K562 (cell line): ENCODE measurements at regions not wholly inside any gene's neighbourhood (a gene's known extent, or its start where the extent isn't known, plus 50 kb on each side); places are given as distances from the start of the nearest gene placed in this dataset.

Experiments used
- ATAC-seq: fragments of 200-7000 bp; cut with Tn5 transposase; 3 replicates; pipeline ENCODE4 v1.9.1; 2020; ENCODE audit warnings: moderate library complexity
- BruUV-seq: library from RNA; stranded (reverse); fragments of 400-500 nt; replicated peaks from 2 replicates; lab custom pipeline; 2021; lab: Mats Ljungman, UMichigan
- CTCF ChIA-PET: fragments of 300-600 bp; formaldehyde crosslinking; extraction: SDS; loops from one replicate; lab custom pipeline; 2021; ENCODE audit warnings: low intra/inter-chr PET ratio; lab: Yijun Ruan, JAX
- POLR2A ChIA-PET: fragments of 300-600, 350-650 bp; sonication (Branson Sonifier 250); formaldehyde crosslinking; extraction: SDS; loops from one replicate; lab custom pipeline; 2021; ENCODE audit warnings: antibody characterized with exemption, inconsistent platforms; lab: Yijun Ruan, JAX
- DNase-seq, 4 experiments: peaks; one replicate each; pipeline versions ENCODE4 v3.0.0 to v3.0.0-alpha.2; 2011 to 2018; ENCODE audit warnings: low spot score in 3 of 4, mixed read lengths in 3 of 4; ENCODE audit errors: extremely low read depth in 1 of 4
- FAIRE-seq: peaks from 2 replicates; lab custom pipeline; 2011; peaks lifted over from hg19 to GRCh38; lab: Jason Lieb, UNC
- H2AFZ ChIP-seq: 2 replicates; pipeline ENCODE4 v1.6.0; 2011; ENCODE audit warnings: low read depth, low read length, control low read depth, inconsistent platforms
- H3K27ac ChIP-seq: fragments of 200-600 bp; 3 replicates; pipeline ENCODE4 v1.8.0; 2011; ENCODE audit warnings: low read depth, mild to moderate bottlenecking, control low read depth, inconsistent platforms, low read length, moderate library complexity, mixed read lengths; ENCODE audit errors: extremely low read depth
- H3K27me3 ChIP-seq, 2 experiments: fragments of 300-600 bp in 1 of 2; 2 replicates in 1 of 2; 3 replicates in 1 of 2; pipeline versions ENCODE4 v1.6.0 to v1.8.0; 2011; ENCODE audit warnings: inconsistent platforms in 2 of 2, low read length in 2 of 2, mild to moderate bottlenecking in 1 of 2, mixed read lengths in 1 of 2, moderate library complexity in 1 of 2; ENCODE audit not compliant: control insufficient read depth in 2 of 2, insufficient read depth in 2 of 2
- H3K36me3 ChIP-seq: fragments of 300-600 bp; 3 replicates; pipeline ENCODE4 v1.8.0; 2011; ENCODE audit warnings: mild to moderate bottlenecking, low read length, inconsistent platforms; ENCODE audit not compliant: control insufficient read depth, insufficient read depth
- H3K4me1 ChIP-seq, 2 experiments: fragments of 200-600 bp in 1 of 2; replicated peaks in 1 of 2; 2 replicates in 1 of 2; 3 replicates in 1 of 2; pipeline versions ENCODE4 v1.5.1 to v1.8.0; 2011; ENCODE audit warnings: inconsistent platforms in 2 of 2, low read length in 2 of 2, mild to moderate bottlenecking in 1 of 2, mixed read lengths in 1 of 2, moderate library complexity in 1 of 2; ENCODE audit not compliant: control insufficient read depth in 2 of 2, insufficient read depth in 2 of 2
- H3K4me2 ChIP-seq: 2 replicates; pipeline ENCODE4 v1.6.1; 2011; ENCODE audit warnings: low read length, control low read depth, inconsistent platforms, mixed read lengths; ENCODE audit not compliant: insufficient read depth
- H3K4me3 ChIP-seq: fragments of 200-600 bp; sonication (generic), shearing (Covaris generic); 2 replicates; pipeline ENCODE4 v1.5.1; 2016; ENCODE audit warnings: control low read depth, inconsistent platforms
- H3K79me2 ChIP-seq: fragments of 200-600 bp; 3 replicates; pipeline ENCODE4 v1.8.0; 2011; ENCODE audit warnings: low read length, inconsistent platforms; ENCODE audit not compliant: control insufficient read depth, insufficient read depth
- H3K9ac ChIP-seq, 2 experiments: 2 replicates each; pipeline versions ENCODE4 v1.6.0 to v1.6.1; 2011; ENCODE audit warnings: low read depth in 2 of 2, low read length in 2 of 2, control low read depth in 1 of 2, inconsistent platforms in 1 of 2, mild to moderate bottlenecking in 1 of 2, mixed read lengths in 1 of 2; ENCODE audit not compliant: insufficient read depth in 1 of 2
- H3K9me1 ChIP-seq: one replicate; pipeline ENCODE4 v1.6.0; 2011; ENCODE audit warnings: inconsistent platforms, mild to moderate bottlenecking, low read length, moderate library complexity; ENCODE audit not compliant: control insufficient read depth, insufficient read depth
- H3K9me3 ChIP-seq: replicated peaks from 2 replicates; pipeline ENCODE4 v1.5.1; 2011; ENCODE audit warnings: low read depth, low read length, inconsistent platforms; ENCODE audit not compliant: control insufficient read depth, insufficient read depth
- H4K20me1 ChIP-seq: replicated peaks from 2 replicates; pipeline ENCODE4 v1.6.1; 2011; ENCODE audit warnings: low read length, inconsistent platforms, mixed read lengths; ENCODE audit not compliant: control insufficient read depth, insufficient read depth
- CREB1 ChIP-seq, 2 experiments: sonication (generic) in 1 of 2; formaldehyde crosslinking in 1 of 2; IDR thresholded peaks; 2 replicates each; pipeline versions ENCODE4 v1.6.1 to v1.8.0; 2012 to 2022; ENCODE audit warnings: inconsistent platforms in 1 of 2, mild to moderate bottlenecking in 1 of 2, missing genetic modification reagents in 1 of 2, moderate library complexity in 1 of 2
- HDAC6 ChIP-seq: IDR thresholded peaks from 2 replicates; pipeline ENCODE4 v1.6.1; 2012; ENCODE audit warnings: low read depth, mild to moderate bottlenecking, control low read depth, inconsistent platforms, low read length, moderate library complexity
- HMGN3 ChIP-seq: IDR thresholded peaks from 2 replicates; pipeline ENCODE4 v1.6.1; 2011; ENCODE audit warnings: borderline replicate concordance, low read depth, mild to moderate bottlenecking, mixed read lengths, low read length; ENCODE audit not compliant: insufficient read length; ENCODE audit errors: extremely low read depth
- IRF2 ChIP-seq: sonication (generic); formaldehyde crosslinking; IDR thresholded peaks from 2 replicates; pipeline ENCODE4 v1.8.1; 2022; ENCODE audit warnings: mild to moderate bottlenecking, missing genetic modification reagents
- MECOM ChIP-seq: fragments of 250-450 bp; sonication (Bioruptor Pico); IDR thresholded peaks from 2 replicates; pipeline ENCODE4 v1.8.0; 2022; ENCODE audit warnings: inconsistent platforms
- ZFP30 ChIP-seq: fragments of 250-450 bp; sonication (Bioruptor Pico); IDR thresholded peaks from 2 replicates; pipeline ENCODE4 v1.8.0; 2022; ENCODE audit warnings: moderate library complexity, mild to moderate bottlenecking, inconsistent platforms, borderline replicate concordance
- ZNF717 ChIP-seq: fragments of 250-450 bp; sonication (Bioruptor Pico); IDR thresholded peaks from 2 replicates; pipeline ENCODE4 v1.5.0; 2021
- in situ Hi-C: fragments of 300-500 bp; cut with MboI; formaldehyde crosslinking; loops from 4 replicates; pipeline ENCODE4 v1.15.0; 2018; ENCODE audit warnings: inconsistent platforms, mixed read lengths
- intact Hi-C: fragments of 100-400 bp; cut with micrococcal nuclease; formaldehyde crosslinking; loops from 2 replicates; pipeline ENCODE4 v1.14.2; 2022

- ChIA-PET CTCF (no interaction called here), POLR2A (no interaction called here)
- H3K27ac ChIP-seq: no peak overlapping the region
- no peaks in the 10 kb centered on the region for H4K20me1 ChIP-seq
- no peaks in the 10 kb centered on the region for H3K4me1 ChIP-seq
- FAIRE-seq: no peak
- intact Hi-C loops: no loop called here
- no peak for ATAC-seq
- TF ChIP-seq HDAC6: no peak
- TF ChIP-seq ZNF717: no peak
- TF ChIP-seq HMGN3: no peak
- no peak for TF ChIP-seq CREB1 (IDR thresholded peaks at IDR 0.05)
- TF ChIP-seq CREB1 (CRISPR knock-in tag; IDR thresholded peaks at IDR 0.05): no peak
- TF ChIP-seq ZFP30 (CRISPR knock-in tag): no peak
- no peak for TF ChIP-seq IRF2 (CRISPR knock-in tag)
- no peak for TF ChIP-seq MECOM
- no peaks in the 10 kb centered on the region for H3K27me3 ChIP-seq
- in situ Hi-C loops: no loop called here
- H3K4me2 ChIP-seq: no peak overlapping the region
- no peaks in the 10 kb centered on the region for H3K36me3 ChIP-seq
- H3K4me3 ChIP-seq: no peak overlapping the region
- no peaks in the 10 kb centered on the region for H3K9me3 ChIP-seq
- H2AFZ ChIP-seq: no peak overlapping the region
- no peak overlapping the region for H3K9ac ChIP-seq
- no TSS peak for BruUV-seq
- no peaks in the 10 kb centered on the region for H3K9me1 ChIP-seq
- DNase-seq: no peak
- no peaks in the 10 kb centered on the region for H3K79me2 ChIP-seq
Measured at GRCh38 chr5:27748847-27749246, 710.5 kb upstream of the CDH9 start.
